ENCODE measurements at regions not wholly inside any gene's neighbourhood (a gene's known extent, or its start where the extent isn't known, plus 50 kb on each side); places are given as distances from the start of the nearest gene placed in this dataset.

GRCh38 chr2:183678908-183679307 lies 554.7 kb downstream of the NUP35 start:
- no peak for TF ChIP-seq CTCF (optimal IDR thresholded peaks at IDR 0.05 in 1 of 3, IDR thresholded peaks at IDR 0.05 in 1 of 3, conservative IDR thresholded peaks at IDR 0.05 in 1 of 3; ENCODE audit: extremely low read depth in 1 of 3, insufficient read depth in 2 of 3, low read length in 3 of 3)
- TF ChIP-seq EZH2 (IDR thresholded peaks at IDR 0.05; ENCODE audit: low read length): no peak

Data from keratinocyte (primary cell).